ENCODE measurements at regions not wholly inside any gene's neighbourhood (a gene's known extent, or its start where the extent isn't known, plus 50 kb on each side); places are given as distances from the start of the nearest gene placed in this dataset.

GRCh38 chr21:23307065-23307464 is 2300.2 kb downstream of the MRPL39 start:
- no peak overlapping the region for H3K4me3 ChIP-seq (ENCODE audit: low read depth, low read length)
- H3K36me3 ChIP-seq (ENCODE audit: insufficient read depth, low read length): no peaks in the 10 kb centered on the region
- no peaks in the 10 kb centered on the region for H3K27me3 ChIP-seq (ENCODE audit: insufficient read depth, low read length)
- no peaks in the 10 kb centered on the region for H3K79me2 ChIP-seq (ENCODE audit: control insufficient read depth, insufficient read depth, low read length, unreplicated experiment)
- H3K4me1 ChIP-seq (ENCODE audit: control insufficient read depth, insufficient read depth, low read length, unreplicated experiment): no peaks in the 10 kb centered on the region
- no peak overlapping the region for H3K27ac ChIP-seq (ENCODE audit: low read depth, low read length)
- no peak overlapping the region for H2AFZ ChIP-seq (ENCODE audit: low read length, unreplicated experiment)

- Histone ChIP-seq H3K79me2 (ENCODE audit: control insufficient read depth, insufficient read depth, low read length, unreplicated experiment) (no peaks in the 10 kb centered on the region), H2AFZ (ENCODE audit: low read length, unreplicated experiment) (no peak overlapping the region), H3K27me3 (ENCODE audit: insufficient read depth, low read length) (no peaks in the 10 kb centered on the region), H3K36me3 (ENCODE audit: insufficient read depth, low read length) (no peaks in the 10 kb centered on the region), H3K4me1 (ENCODE audit: control insufficient read depth, insufficient read depth, low read length, unreplicated experiment) (no peaks in the 10 kb centered on the region), H3K27ac (ENCODE audit: low read depth, low read length) (no peak overlapping the region), H3K4me3 (ENCODE audit: low read depth, low read length) (no peak overlapping the region)
These were observed 2294.1 kb downstream of the NCAM2 start for GRCh38 chr21:23292292-23292691.

GRCh38 chr21:23281917-23282316 is 2283.7 kb downstream of the NCAM2 start:
- Histone ChIP-seq H3K4me1 (ENCODE audit: control insufficient read depth, insufficient read depth, low read length, unreplicated experiment) (no peaks in the 10 kb centered on the region), H3K36me3 (ENCODE audit: insufficient read depth, low read length) (no peaks in the 10 kb centered on the region), H3K4me3 (ENCODE audit: low read depth, low read length) (no peak overlapping the region), H2AFZ (ENCODE audit: low read length, unreplicated experiment) (no peak overlapping the region), H3K27ac (ENCODE audit: low read depth, low read length) (no peak overlapping the region), H3K79me2 (ENCODE audit: control insufficient read depth, insufficient read depth, low read length, unreplicated experiment) (no peaks in the 10 kb centered on the region), H3K27me3 (ENCODE audit: insufficient read depth, low read length) (no peaks in the 10 kb centered on the region)

GRCh38 chr21:23249760-23250159 is 2251.6 kb downstream of the NCAM2 start:
- Histone ChIP-seq H3K4me1 (ENCODE audit: control insufficient read depth, insufficient read depth, low read length, unreplicated experiment) (no peaks in the 10 kb centered on the region), H3K79me2 (ENCODE audit: control insufficient read depth, insufficient read depth, low read length, unreplicated experiment) (no peaks in the 10 kb centered on the region), H3K27me3 (ENCODE audit: insufficient read depth, low read length) (no peaks in the 10 kb centered on the region), H3K27ac (ENCODE audit: low read depth, low read length) (no peak overlapping the region), H2AFZ (ENCODE audit: low read length, unreplicated experiment) (no peak overlapping the region), H3K36me3 (ENCODE audit: insufficient read depth, low read length) (no peaks in the 10 kb centered on the region), H3K4me3 (ENCODE audit: low read depth, low read length) (no peak overlapping the region)

- no peak overlapping the region for H2AFZ ChIP-seq (ENCODE audit: low read length, unreplicated experiment)
- H3K36me3 ChIP-seq (ENCODE audit: insufficient read depth, low read length): no peaks in the 10 kb centered on the region
- no peak overlapping the region for H3K27ac ChIP-seq (ENCODE audit: low read depth, low read length)
- H3K27me3 ChIP-seq (ENCODE audit: insufficient read depth, low read length): no peaks in the 10 kb centered on the region
- no peaks in the 10 kb centered on the region for H3K4me1 ChIP-seq (ENCODE audit: control insufficient read depth, insufficient read depth, low read length, unreplicated experiment)
- H3K4me3 ChIP-seq (ENCODE audit: low read depth, low read length): no peak overlapping the region
- no peaks in the 10 kb centered on the region for H3K79me2 ChIP-seq (ENCODE audit: control insufficient read depth, insufficient read depth, low read length, unreplicated experiment)
These were observed 2249.1 kb downstream of the NCAM2 start for GRCh38 chr21:23247334-23247733.

GRCh38 chr21:23245255-23245654 is 2247.0 kb downstream of the NCAM2 start:
- H3K4me1 ChIP-seq (ENCODE audit: control insufficient read depth, insufficient read depth, low read length, unreplicated experiment): no peaks in the 10 kb centered on the region
- H3K79me2 ChIP-seq (ENCODE audit: control insufficient read depth, insufficient read depth, low read length, unreplicated experiment): no peaks in the 10 kb centered on the region
- no peak overlapping the region for H3K4me3 ChIP-seq (ENCODE audit: low read depth, low read length)
- no peaks in the 10 kb centered on the region for H3K27me3 ChIP-seq (ENCODE audit: insufficient read depth, low read length)
- no peaks in the 10 kb centered on the region for H3K36me3 ChIP-seq (ENCODE audit: insufficient read depth, low read length)
- no peak overlapping the region for H2AFZ ChIP-seq (ENCODE audit: low read length, unreplicated experiment)
- H3K27ac ChIP-seq (ENCODE audit: low read depth, low read length): no peak overlapping the region

GRCh38 chr21:23223882-23224281 is 2225.7 kb downstream of the NCAM2 start:
- H3K4me1 ChIP-seq (ENCODE audit: control insufficient read depth, insufficient read depth, low read length, unreplicated experiment): no peaks in the 10 kb centered on the region
- H3K4me3 ChIP-seq (ENCODE audit: low read depth, low read length): no peak overlapping the region
- no peaks in the 10 kb centered on the region for H3K79me2 ChIP-seq (ENCODE audit: control insufficient read depth, insufficient read depth, low read length, unreplicated experiment)

GRCh38 chr21:23218667-23219066 is 2220.5 kb downstream of the NCAM2 start:
- Histone ChIP-seq H3K27ac (ENCODE audit: low read depth, low read length) (no peak overlapping the region), H3K27me3 (ENCODE audit: insufficient read depth, low read length) (no peaks in the 10 kb centered on the region), H3K4me3 (ENCODE audit: low read depth, low read length) (no peak overlapping the region), H3K36me3 (ENCODE audit: insufficient read depth, low read length) (no peaks in the 10 kb centered on the region), H2AFZ (ENCODE audit: low read length, unreplicated experiment) (no peak overlapping the region), H3K79me2 (ENCODE audit: control insufficient read depth, insufficient read depth, low read length, unreplicated experiment) (no peaks in the 10 kb centered on the region), H3K4me1 (ENCODE audit: control insufficient read depth, insufficient read depth, low read length, unreplicated experiment) (no peaks in the 10 kb centered on the region)

More at GRCh38 chr21:23223882-23224281, 2225.7 kb downstream of the NCAM2 start:
- no peaks in the 10 kb centered on the region for H3K27me3 ChIP-seq (ENCODE audit: insufficient read depth, low read length)
- no peak overlapping the region for H2AFZ ChIP-seq (ENCODE audit: low read length, unreplicated experiment)
- no peaks in the 10 kb centered on the region for H3K36me3 ChIP-seq (ENCODE audit: insufficient read depth, low read length)
- H3K27ac ChIP-seq (ENCODE audit: low read depth, low read length): no peak overlapping the region

GRCh38 chr21:23217597-23217996 is 2219.4 kb downstream of the NCAM2 start:
- Histone ChIP-seq H3K27me3 (ENCODE audit: insufficient read depth, low read length) (no peaks in the 10 kb centered on the region), H3K27ac (ENCODE audit: low read depth, low read length) (no peak overlapping the region), H3K36me3 (ENCODE audit: insufficient read depth, low read length) (no peaks in the 10 kb centered on the region), H3K4me1 (ENCODE audit: control insufficient read depth, insufficient read depth, low read length, unreplicated experiment) (no peaks in the 10 kb centered on the region), H3K4me3 (ENCODE audit: low read depth, low read length) (no peak overlapping the region), H3K79me2 (ENCODE audit: control insufficient read depth, insufficient read depth, low read length, unreplicated experiment) (no peaks in the 10 kb centered on the region), H2AFZ (ENCODE audit: low read length, unreplicated experiment) (no peak overlapping the region)

- Histone ChIP-seq H3K36me3 (ENCODE audit: insufficient read depth, low read length) (no peaks in the 10 kb centered on the region), H2AFZ (ENCODE audit: low read length, unreplicated experiment) (no peak overlapping the region), H3K27me3 (ENCODE audit: insufficient read depth, low read length) (no peaks in the 10 kb centered on the region), H3K27ac (ENCODE audit: low read depth, low read length) (no peak overlapping the region), H3K79me2 (ENCODE audit: control insufficient read depth, insufficient read depth, low read length, unreplicated experiment) (no peaks in the 10 kb centered on the region), H3K4me1 (ENCODE audit: control insufficient read depth, insufficient read depth, low read length, unreplicated experiment) (no peaks in the 10 kb centered on the region), H3K4me3 (ENCODE audit: low read depth, low read length) (no peak overlapping the region)
These were observed 2217.1 kb downstream of the NCAM2 start for GRCh38 chr21:23215261-23215660.

Measured in ACC112 (cell line).